CD14-positive monocyte (primary cell): ENCODE measurements at regions not wholly inside any gene's neighbourhood (a gene's known extent, or its start where the extent isn't known, plus 50 kb on each side); places are given as distances from the start of the nearest gene placed in this dataset.

Experiments used
- DNase-seq, 3 donors: peaks; one replicate each; pipeline ENCODE4 v3.0.0-alpha.2; 2011 to 2022
- H2AFZ ChIP-seq: 2 replicates; pipeline ENCODE4 v1.6.0; 2012; ENCODE audit warnings: mild to moderate bottlenecking, low read depth, low read length, inconsistent platforms; ENCODE audit not compliant: insufficient read depth, poor library complexity, severe bottlenecking
- H3K27ac ChIP-seq, 2 donors: 1 replicate in 1 of 2; 2 replicates in 1 of 2; pipeline ENCODE4 v1.5.1; 2012 to 2013; ENCODE audit warnings: low read length in 2 of 2, control low read depth in 1 of 2, inconsistent platforms in 1 of 2, low read depth in 1 of 2, mild to moderate bottlenecking in 1 of 2
- H3K27me3 ChIP-seq, 2 donors: one replicate each; pipeline versions ENCODE4 v1.6.0 to v1.6.1; 2011 to 2013; ENCODE audit warnings: low read length in 2 of 2; ENCODE audit not compliant: control insufficient read depth in 2 of 2, insufficient read depth in 2 of 2
- H3K36me3 ChIP-seq, 2 donors: replicated peaks in 1 of 2; 1 replicate in 1 of 2; 2 replicates in 1 of 2; pipeline versions ENCODE4 v1.5.1 to v1.6.1; 2012 to 2013; ENCODE audit warnings: low read length in 2 of 2, control low read depth in 1 of 2, inconsistent platforms in 1 of 2, mild to moderate bottlenecking in 1 of 2; ENCODE audit not compliant: insufficient read depth in 2 of 2, control insufficient read depth in 1 of 2
- H3K4me1 ChIP-seq, 2 donors: 1 replicate in 1 of 2; 2 replicates in 1 of 2; pipeline versions ENCODE4 v1.5.1 to v1.6.1; 2012 to 2013; ENCODE audit warnings: low read length in 2 of 2, control low read depth in 1 of 2, inconsistent platforms in 1 of 2, mild to moderate bottlenecking in 1 of 2, moderate library complexity in 1 of 2; ENCODE audit not compliant: insufficient read depth in 2 of 2, control insufficient read depth in 1 of 2
- H3K4me2 ChIP-seq: replicated peaks from 2 replicates; pipeline ENCODE3; 2012; ENCODE audit warnings: low read length, moderate library complexity, mild to moderate bottlenecking; ENCODE audit not compliant: poor library complexity, severe bottlenecking; ENCODE audit errors: extremely low read depth
- H3K4me3 ChIP-seq, 3 experiments: fragments of 200-600 bp in 1 of 3; sonication (generic) in 1 of 3; replicated peaks in 1 of 3; 1 replicate in 2 of 3; 2 replicates in 1 of 3; pipeline ENCODE4 v1.5.1; 2011 to 2013; ENCODE audit warnings: low read length in 3 of 3, mild to moderate bottlenecking in 3 of 3, control low read depth in 2 of 3, low read depth in 2 of 3, inconsistent platforms in 1 of 3, moderate library complexity in 1 of 3
- H3K79me2 ChIP-seq: 2 replicates; pipeline ENCODE4 v1.6.0; 2012; ENCODE audit warnings: mild to moderate bottlenecking, control low read depth, inconsistent platforms, low read length, moderate library complexity; ENCODE audit not compliant: insufficient read depth
- H3K9ac ChIP-seq: 2 replicates; pipeline ENCODE4 v1.6.0; 2017; ENCODE audit warnings: low read length, mild to moderate bottlenecking; ENCODE audit not compliant: insufficient read depth, poor library complexity, severe bottlenecking
- H3K9me3 ChIP-seq, 2 donors: replicated peaks in 1 of 2; 1 replicate in 1 of 2; 2 replicates in 1 of 2; pipeline versions ENCODE4 v1.5.1 to v1.6.1; 2012 to 2013; ENCODE audit warnings: low read length in 2 of 2, control low read depth in 1 of 2; ENCODE audit not compliant: control insufficient read depth in 1 of 2, insufficient read depth in 1 of 2
- H4K20me1 ChIP-seq: 2 replicates; pipeline ENCODE4 v1.6.0; 2012; ENCODE audit warnings: mild to moderate bottlenecking, low read length, control low read depth, moderate library complexity; ENCODE audit not compliant: insufficient read depth
- H3K27ac Mint-ChIP-seq, 7 donors: one replicate each; pipeline ENCODE4 v1.8.0; 2020; ENCODE audit warnings: mild to moderate bottlenecking in 7 of 7, mixed read lengths in 7 of 7, moderate library complexity in 6 of 7, inconsistent platforms in 2 of 7
- H3K27me3 Mint-ChIP-seq, 3 donors: one replicate each; pipeline ENCODE4 v1.8.0; 2021 to 2022; ENCODE audit warnings: low read depth in 3 of 3, mild to moderate bottlenecking in 3 of 3, mixed read lengths in 3 of 3, moderate library complexity in 3 of 3, inconsistent platforms in 1 of 3
- H3K36me3 Mint-ChIP-seq, 2 donors: one replicate each; pipeline ENCODE4 v1.8.0; 2020; ENCODE audit warnings: mixed read lengths in 2 of 2, inconsistent platforms in 1 of 2, mild to moderate bottlenecking in 1 of 2
- H3K4me1 Mint-ChIP-seq: one replicate; pipeline ENCODE4 v1.8.0; 2020; ENCODE audit warnings: mild to moderate bottlenecking, mixed read lengths
- H3K4me3 Mint-ChIP-seq, 2 donors: one replicate each; pipeline ENCODE4 v1.8.0; 2020; ENCODE audit warnings: mild to moderate bottlenecking in 2 of 2, mixed read lengths in 2 of 2, moderate library complexity in 1 of 2
- H3K9me3 Mint-ChIP-seq, 7 donors: one replicate each; pipeline ENCODE4 v1.8.0; 2020 to 2022; ENCODE audit warnings: mixed read lengths in 7 of 7, mild to moderate bottlenecking in 6 of 7, moderate library complexity in 6 of 7, inconsistent platforms in 2 of 7
- CTCF ChIP-seq: fragments of 200-600 bp; IDR thresholded peaks from one replicate; pipeline ENCODE4 v1.8.0; 2022; ENCODE audit warnings: antibody characterized with exemption, mild to moderate bottlenecking
- WGBS: methylation state at CpG from one replicate; pipeline ENCODE4 v1.1.5; 2013; ENCODE audit warnings: missing lambda C conversion rate; ENCODE audit not compliant: insufficient coverage; 5-methylcytosine and 5-hydroxymethylcytosine counted together
- intact Hi-C, 2 donors: fragments of 100-400 bp; cut with micrococcal nuclease; formaldehyde crosslinking; loops; one replicate each; pipeline versions ENCODE4 v1.15.0 to v1.15.1; 2023

- no peak for DNase-seq
- 98% methylated on average over 4 of the region's 6 CpGs for WGBS
- Histone ChIP-seq H3K9me3 (no peaks in the 10 kb centered on the region), H3K4me1 (no peaks in the 10 kb centered on the region), H2AFZ (no peak overlapping the region), H3K9ac (no peak overlapping the region), H3K4me3 (no peak overlapping the region), H4K20me1 (no peaks in the 10 kb centered on the region), H3K4me2 (no peak overlapping the region), H3K27me3 (no peaks in the 10 kb centered on the region), H3K27ac (no peak overlapping the region), H3K79me2 (no peaks in the 10 kb centered on the region), H3K36me3 (no peaks in the 10 kb centered on the region)
- intact Hi-C loops: no loop called here
- H3K4me1 Mint-ChIP-seq: no peaks in the 10 kb centered on the region
- no peak overlapping the region for H3K27ac Mint-ChIP-seq
- no peaks in the 10 kb centered on the region for H3K9me3 Mint-ChIP-seq
- no peak overlapping the region for H3K4me3 Mint-ChIP-seq
- peaks cover 0 to 1% (median 0%) of the 10 kb centered on the region in 3 donors for H3K27me3 Mint-ChIP-seq
- no peaks in the 10 kb centered on the region for H3K36me3 Mint-ChIP-seq
- no peak for TF ChIP-seq CTCF
These were observed 93.2 kb upstream of the CBLN2 start for GRCh38 chr18:72637299-72637698.

GRCh38 chr18:72636611-72637010 is 92.5 kb upstream of the CBLN2 start:
- no peaks in the 10 kb centered on the region for H3K36me3 Mint-ChIP-seq
- Histone ChIP-seq H3K79me2 (no peaks in the 10 kb centered on the region), H3K36me3 (no peaks in the 10 kb centered on the region), H3K27me3 (no peaks in the 10 kb centered on the region), H3K4me2 (no peak overlapping the region), H3K27ac (no peak overlapping the region), H4K20me1 (no peaks in the 10 kb centered on the region), H2AFZ (no peak overlapping the region), H3K4me1 (no peaks in the 10 kb centered on the region), H3K4me3 (no peak overlapping the region), H3K9me3 (no peaks in the 10 kb centered on the region), H3K9ac (no peak overlapping the region)
- no peak for TF ChIP-seq CTCF
- H3K27ac Mint-ChIP-seq: no peak overlapping the region
- H3K27me3 Mint-ChIP-seq: peaks cover 0 to 1% (median under 1%) of the 10 kb centered on the region in 3 donors
- intact Hi-C loops: no loop called here
- no peaks in the 10 kb centered on the region for H3K4me1 Mint-ChIP-seq
- H3K9me3 Mint-ChIP-seq: no peaks in the 10 kb centered on the region
- no peak overlapping the region for H3K4me3 Mint-ChIP-seq
- no peak for DNase-seq
